Upper lobe of right lung (tissue), 1 donor: ENCODE measurements at regions not wholly inside any gene's neighbourhood (a gene's known extent, or its start where the extent isn't known, plus 50 kb on each side); places are given as distances from the start of the nearest gene placed in this dataset.

Experiments used
- ATAC-seq: fragments of 200-7000 bp; cut with Tn5 transposase; one replicate; pipeline ENCODE4 v1.9.1; 2020; ENCODE audit warnings: mild to moderate bottlenecking, moderate library complexity
- DNase-seq: peaks from one replicate; pipeline ENCODE4 v3.0.0-alpha.2; 2020
- H3K27ac ChIP-seq: fragments of 200-600 bp; one replicate; pipeline ENCODE4 v1.8.0; 2022
- H3K27me3 ChIP-seq: fragments of 200-600 bp; one replicate; pipeline ENCODE4 v1.8.0; 2022; ENCODE audit warnings: mild to moderate bottlenecking
- H3K36me3 ChIP-seq: fragments of 200-600 bp; one replicate; pipeline ENCODE4 v1.8.0; 2022
- H3K4me1 ChIP-seq: fragments of 200-600 bp; one replicate; pipeline ENCODE4 v1.8.0; 2022
- H3K4me3 ChIP-seq: fragments of 200-600 bp; one replicate; pipeline ENCODE4 v1.8.0; 2022; ENCODE audit warnings: mild to moderate bottlenecking
- H3K9me3 ChIP-seq: fragments of 200-600 bp; one replicate; pipeline ENCODE4 v1.8.0; 2022
- CTCF ChIP-seq: fragments of 200-600 bp; IDR thresholded peaks from one replicate; pipeline ENCODE4 v1.8.0; 2022; ENCODE audit warnings: antibody characterized with exemption
- intact Hi-C: fragments of 100-400 bp; cut with DNase I; formaldehyde crosslinking; loops from one replicate; pipeline ENCODE4 v1.11.0; 2022
- donor health status: DM: no; HTN: yes; CAD: no; lungs with severe emphysema.

GRCh38 chr15:72966641-72967040 lies 85.6 kb upstream of the NEO1 start:
- H3K9me3 ChIP-seq = no peaks in the 10 kb centered on the region
- H3K27ac ChIP-seq = no peak overlapping the region
- no peak for DNase-seq
- ATAC-seq = no peak
- H3K27me3 ChIP-seq = no peaks in the 10 kb centered on the region
- H3K4me1 ChIP-seq = no peaks in the 10 kb centered on the region
- TF ChIP-seq CTCF = no peak
- H3K4me3 ChIP-seq = no peak overlapping the region
- no peaks in the 10 kb centered on the region for H3K36me3 ChIP-seq
- intact Hi-C loops = no loop called here

- DNase-seq (no peak), ATAC-seq (no peak)
- intact Hi-C loops = no loop called here
Measured at GRCh38 chr15:72965671-72966070, 86.6 kb upstream of the NEO1 start.

GRCh38 chr15:72964542-72964941 lies 87.7 kb upstream of the NEO1 start:
- H3K27ac ChIP-seq = no peak overlapping the region
- H3K4me1 ChIP-seq = no peaks in the 10 kb centered on the region
- H3K27me3 ChIP-seq = no peaks in the 10 kb centered on the region
- H3K4me3 ChIP-seq = no peak overlapping the region
- no peak for ATAC-seq
- DNase-seq = no peak
- H3K9me3 ChIP-seq = no peaks in the 10 kb centered on the region
- intact Hi-C loops = no loop called here
- no peaks in the 10 kb centered on the region for H3K36me3 ChIP-seq
- no peak for TF ChIP-seq CTCF

More at GRCh38 chr15:72965671-72966070, 86.6 kb upstream of the NEO1 start:
- Histone ChIP-seq H3K27me3 (no peaks in the 10 kb centered on the region), H3K4me3 (no peak overlapping the region), H3K9me3 (no peaks in the 10 kb centered on the region), H3K36me3 (no peaks in the 10 kb centered on the region), H3K4me1 (no peaks in the 10 kb centered on the region), H3K27ac (no peak overlapping the region)
- no peak for TF ChIP-seq CTCF

- intact Hi-C loops = no loop called here
- ATAC-seq (no peak), DNase-seq (no peak)
- H3K9me3 ChIP-seq = no peaks in the 10 kb centered on the region
- no peak overlapping the region for H3K4me3 ChIP-seq
- H3K4me1 ChIP-seq = no peaks in the 10 kb centered on the region
- no peak for TF ChIP-seq CTCF
- H3K27ac ChIP-seq = no peak overlapping the region
- no peaks in the 10 kb centered on the region for H3K36me3 ChIP-seq
- no peaks in the 10 kb centered on the region for H3K27me3 ChIP-seq
Measured at GRCh38 chr15:72964135-72964534, 88.1 kb upstream of the NEO1 start.

- no peak for ATAC-seq
- no peak overlapping the region for H3K27ac ChIP-seq
- no peaks in the 10 kb centered on the region for H3K27me3 ChIP-seq
- no peaks in the 10 kb centered on the region for H3K36me3 ChIP-seq
- intact Hi-C loops = no loop called here
- DNase-seq = no peak
- no peaks in the 10 kb centered on the region for H3K9me3 ChIP-seq
- no peak overlapping the region for H3K4me3 ChIP-seq
- no peaks in the 10 kb centered on the region for H3K4me1 ChIP-seq
- no peak for TF ChIP-seq CTCF
Measured at GRCh38 chr15:72962054-72962702, 90.1 kb upstream of the NEO1 start.

GRCh38 chr15:72961346-72961745 lies 90.9 kb upstream of the NEO1 start:
- Histone ChIP-seq H3K9me3 (no peaks in the 10 kb centered on the region), H3K36me3 (no peaks in the 10 kb centered on the region), H3K4me1 (no peaks in the 10 kb centered on the region), H3K27ac (no peak overlapping the region), H3K27me3 (no peaks in the 10 kb centered on the region), H3K4me3 (no peak overlapping the region)
- ATAC-seq (no peak), DNase-seq (no peak)
- TF ChIP-seq CTCF = no peak
- intact Hi-C loops = no loop called here
